Lower leg skin (tissue), 3 donors: ENCODE measurements at regions not wholly inside any gene's neighbourhood (a gene's known extent, or its start where the extent isn't known, plus 50 kb on each side); places are given as distances from the start of the nearest gene placed in this dataset.

Experiments
- POLR2A ChIP-seq, 2 donors: fragments of 450-650 bp; IDR thresholded peaks; one replicate each; pipeline ENCODE4 v1.6.1; 2016 to 2017; ENCODE audit warnings: antibody characterized with exemption in 2 of 2, mild to moderate bottlenecking in 1 of 2, moderate library complexity in 1 of 2
- TF ChIP-seq, protein P1 (sequence below), 3 donors: fragments of 450-650 bp; IDR thresholded peaks; one replicate each; pipeline ENCODE4 v1.5.1; 2016; ENCODE audit warnings: antibody characterized with exemption in 3 of 3, mild to moderate bottlenecking in 3 of 3, moderate library complexity in 2 of 3

DNA sequence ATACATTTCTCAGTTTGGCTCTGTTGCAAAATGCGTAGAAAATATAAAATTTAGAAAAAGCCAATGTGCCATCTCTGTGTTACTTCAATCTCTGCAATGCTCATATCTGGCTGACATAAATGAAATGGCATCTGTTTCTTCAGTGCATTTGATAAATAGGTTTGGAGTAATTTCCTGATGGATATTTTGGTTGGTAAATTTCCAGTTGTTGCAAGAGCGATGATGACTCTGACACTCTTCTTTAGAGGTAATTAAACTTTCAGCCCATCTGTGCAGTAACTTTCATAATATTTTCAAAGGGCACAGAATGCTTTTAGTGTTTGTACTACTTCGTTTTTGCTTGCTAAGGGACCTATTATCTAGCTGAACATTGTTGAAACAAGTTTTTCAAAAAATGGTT, 1286.4 kb downstream of the PCDH9 start:
- TF ChIP-seq, protein P1, sequence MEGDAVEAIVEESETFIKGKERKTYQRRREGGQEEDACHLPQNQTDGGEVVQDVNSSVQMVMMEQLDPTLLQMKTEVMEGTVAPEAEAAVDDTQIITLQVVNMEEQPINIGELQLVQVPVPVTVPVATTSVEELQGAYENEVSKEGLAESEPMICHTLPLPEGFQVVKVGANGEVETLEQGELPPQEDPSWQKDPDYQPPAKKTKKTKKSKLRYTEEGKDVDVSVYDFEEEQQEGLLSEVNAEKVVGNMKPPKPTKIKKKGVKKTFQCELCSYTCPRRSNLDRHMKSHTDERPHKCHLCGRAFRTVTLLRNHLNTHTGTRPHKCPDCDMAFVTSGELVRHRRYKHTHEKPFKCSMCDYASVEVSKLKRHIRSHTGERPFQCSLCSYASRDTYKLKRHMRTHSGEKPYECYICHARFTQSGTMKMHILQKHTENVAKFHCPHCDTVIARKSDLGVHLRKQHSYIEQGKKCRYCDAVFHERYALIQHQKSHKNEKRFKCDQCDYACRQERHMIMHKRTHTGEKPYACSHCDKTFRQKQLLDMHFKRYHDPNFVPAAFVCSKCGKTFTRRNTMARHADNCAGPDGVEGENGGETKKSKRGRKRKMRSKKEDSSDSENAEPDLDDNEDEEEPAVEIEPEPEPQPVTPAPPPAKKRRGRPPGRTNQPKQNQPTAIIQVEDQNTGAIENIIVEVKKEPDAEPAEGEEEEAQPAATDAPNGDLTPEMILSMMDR (IDR thresholded peaks at IDR 0.05): no peak
- TF ChIP-seq POLR2A (IDR thresholded peaks at IDR 0.05): no peak
